Hepatocyte (in vitro differentiated cells): ENCODE measurements at regions not wholly inside any gene's neighbourhood (a gene's known extent, or its start where the extent isn't known, plus 50 kb on each side); places are given as distances from the start of the nearest gene placed in this dataset.

Experiments
- DNase-seq: peaks from one replicate; pipeline ENCODE4 v3.0.0-alpha.2; 2016; ENCODE audit warnings: low spot score
- H2AFZ ChIP-seq: fragments of 200-600 bp; sonication (generic); 2 replicates; pipeline ENCODE4 v1.6.0; 2016; ENCODE audit warnings: antibody characterized with exemption, mild to moderate bottlenecking
- H3K27ac ChIP-seq: fragments of 200-600 bp; sonication (generic); 2 replicates; pipeline ENCODE4 v1.5.1; 2016; ENCODE audit warnings: mild to moderate bottlenecking
- H3K27me3 ChIP-seq: fragments of 200-600 bp; sonication (generic); 2 replicates; pipeline ENCODE4 v1.6.1; 2016
- H3K36me3 ChIP-seq: fragments of 200-600 bp; sonication (generic); replicated peaks from 2 replicates; pipeline ENCODE4 v1.5.1; 2016; ENCODE audit warnings: low read depth; ENCODE audit not compliant: insufficient read depth
- H3K4me1 ChIP-seq: fragments of 200-600 bp; sonication (generic); 2 replicates; pipeline ENCODE4 v1.5.1; 2016; ENCODE audit warnings: mild to moderate bottlenecking, moderate library complexity; ENCODE audit not compliant: insufficient read depth
- H3K4me2 ChIP-seq: fragments of 200-600 bp; sonication (generic); 2 replicates; pipeline ENCODE4 v1.6.0; 2016
- H3K4me3 ChIP-seq: fragments of 200-600 bp; sonication (generic); 2 replicates; pipeline ENCODE4 v1.5.1; 2016; ENCODE audit warnings: mild to moderate bottlenecking
- H3K79me2 ChIP-seq: fragments of 200-600 bp; sonication (generic); 2 replicates; pipeline ENCODE4 v1.6.0; 2017; ENCODE audit warnings: mild to moderate bottlenecking
- H3K9me2 ChIP-seq: fragments of 200-600 bp; sonication (generic); replicated peaks from 2 replicates; pipeline ENCODE4 v1.6.0; 2017; ENCODE audit warnings: mild to moderate bottlenecking; ENCODE audit not compliant: insufficient read depth
- H3K9me3 ChIP-seq: fragments of 200-600 bp; sonication (generic); 2 replicates; pipeline ENCODE4 v1.5.1; 2016; ENCODE audit warnings: low read depth, mild to moderate bottlenecking
- H4K20me1 ChIP-seq: fragments of 200-600 bp; sonication (generic); 2 replicates; pipeline ENCODE4 v1.6.0; 2016; ENCODE audit warnings: mild to moderate bottlenecking; ENCODE audit not compliant: insufficient read depth, poor library complexity, severe bottlenecking
- EZH2 ChIP-seq: fragments of 200-600 bp; sonication (generic); IDR thresholded peaks from 2 replicates; pipeline ENCODE4 v1.6.1; 2016; ENCODE audit warnings: antibody characterized with exemption, mild to moderate bottlenecking, borderline replicate concordance
- EZH2phosphoT487 ChIP-seq: fragments of 200-600 bp; sonication (generic); IDR thresholded peaks from one replicate; pipeline ENCODE4 v1.6.1; 2018; ENCODE audit warnings: antibody characterized with exemption, mild to moderate bottlenecking, low read depth, moderate library complexity; ENCODE audit not compliant: unreplicated experiment, severe bottlenecking
- WGBS: methylation state at CpG from one replicate; pipeline ENCODE4 v1.1.6; 2016; ENCODE audit warnings: low lambda C conversion rate; ENCODE audit errors: missing lambda C conversion rate; 5-methylcytosine and 5-hydroxymethylcytosine counted together
- TF ChIP-seq, protein P1 (sequence below): fragments of 200-600 bp; sonication (generic); IDR thresholded peaks from 2 replicates; pipeline ENCODE4 v1.5.1; 2016; ENCODE audit warnings: antibody characterized with exemption, mild to moderate bottlenecking; ENCODE audit not compliant: poor library complexity

DNA sequence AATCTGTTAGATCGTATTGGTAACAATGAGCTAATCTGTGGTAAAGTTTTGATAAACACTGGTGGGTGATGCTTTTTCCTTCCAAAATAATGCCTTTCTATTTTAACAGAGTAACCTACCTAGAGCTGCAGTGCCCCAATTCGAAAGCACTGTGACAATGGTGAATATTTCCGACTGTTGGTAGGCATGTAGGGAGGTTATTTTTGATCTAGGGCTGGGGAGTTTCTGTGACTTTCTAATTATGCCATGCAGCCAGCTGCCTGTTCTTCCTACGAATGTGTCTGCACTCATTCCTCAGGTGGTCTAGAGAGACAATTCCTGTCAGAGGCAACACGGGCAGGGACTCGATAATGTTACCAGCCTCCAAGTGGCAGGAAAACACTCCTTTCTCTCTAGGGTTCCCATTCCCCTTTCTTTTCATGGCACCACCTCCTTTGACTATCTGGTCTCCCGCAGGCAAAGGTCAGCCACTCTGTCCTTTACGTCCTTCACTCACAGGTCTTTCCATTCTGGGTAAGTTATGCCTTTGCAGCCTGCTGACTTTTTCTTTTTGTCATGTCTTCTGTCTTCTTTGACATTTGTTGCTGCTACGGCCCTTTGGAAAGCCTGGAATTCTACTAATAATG lies 167.2 kb upstream of the MGAT5 start:
- Histone ChIP-seq H3K4me2 (peak overlapping the region; percentile 42), H3K27ac (peak overlapping the region; percentile 74), H3K4me3 (no peak overlapping the region), H3K36me3 (no peaks in the 10 kb centered on the region), H3K9me2 (no peaks in the 10 kb centered on the region), H2AFZ (peak overlapping the region; percentile 42), H3K4me1 (peaks cover 4% of the 10 kb centered on the region), H4K20me1 (no peaks in the 10 kb centered on the region), H3K79me2 (no peaks in the 10 kb centered on the region), H3K27me3 (no peaks in the 10 kb centered on the region), H3K9me3 (no peaks in the 10 kb centered on the region)
- WGBS = 54% methylated on average over 9 of the region's 9 CpGs
- no peak for TF ChIP-seq EZH2
- no peak for DNase-seq

DNA sequence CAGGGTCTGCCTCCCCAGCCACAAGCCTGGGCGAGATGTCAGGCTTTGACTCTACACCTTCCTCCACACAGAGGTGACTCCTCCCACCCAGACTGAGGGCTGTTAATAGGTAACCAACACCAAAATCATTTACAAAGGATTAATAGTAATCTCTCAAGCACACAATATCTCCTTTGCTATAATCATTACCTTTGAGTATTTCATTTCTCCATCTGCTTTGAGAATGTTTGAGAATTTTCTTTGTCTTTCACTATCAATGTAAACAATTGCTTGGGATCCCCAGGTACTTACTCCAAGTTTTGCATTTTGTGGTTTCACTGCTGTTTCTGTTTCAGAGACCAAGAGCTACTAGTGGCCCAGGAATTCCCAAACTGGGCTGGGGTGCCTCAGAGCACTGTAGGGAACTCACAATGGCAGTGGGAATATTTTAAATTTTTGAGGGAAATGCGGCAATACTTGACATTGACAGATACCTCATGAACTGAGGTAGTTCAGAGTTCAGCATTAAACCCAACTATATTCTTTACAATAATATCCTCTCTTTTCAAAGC lies 166.4 kb upstream of the MGAT5 start:
- WGBS = 51% methylated on average over 2 of the region's 2 CpGs
- no peaks in the 10 kb centered on the region for H3K9me2 ChIP-seq
- DNase-seq = peak; percentile 56
- no peaks in the 10 kb centered on the region for H3K27me3 ChIP-seq
- H3K4me3 ChIP-seq = no peak overlapping the region
- H3K79me2 ChIP-seq = no peaks in the 10 kb centered on the region
- H3K9me3 ChIP-seq = no peaks in the 10 kb centered on the region
- peak overlapping the region; percentile 42 for H2AFZ ChIP-seq
- peak overlapping the region; percentile 42 for H3K4me2 ChIP-seq
- no peaks in the 10 kb centered on the region for H3K36me3 ChIP-seq
- H4K20me1 ChIP-seq = no peaks in the 10 kb centered on the region
- TF ChIP-seq EZH2phosphoT487 = no peak
- H3K4me1 ChIP-seq = peaks cover 4% of the 10 kb centered on the region
- peak overlapping the region; percentile 74 for H3K27ac ChIP-seq

DNA sequence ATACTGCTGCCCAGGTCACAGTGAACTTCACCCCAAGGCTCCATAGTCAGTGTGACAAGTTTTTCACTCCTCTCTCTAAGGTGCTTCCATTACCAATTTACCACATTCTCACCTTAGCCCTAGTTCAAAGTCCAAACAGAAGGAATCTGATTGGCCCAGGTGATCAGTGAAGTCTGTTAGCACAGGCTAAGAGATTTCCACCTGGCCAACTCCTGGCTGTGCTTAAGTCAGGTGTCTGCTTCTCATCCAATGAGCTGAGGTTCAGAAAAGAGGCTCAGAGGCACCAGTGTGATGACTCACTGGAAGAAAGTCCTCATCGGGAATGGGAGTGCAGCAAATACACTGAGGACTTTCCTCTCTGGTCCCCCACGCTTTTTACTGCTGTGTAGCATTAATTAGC lies 164.4 kb upstream of the MGAT5 start:
- no peak overlapping the region for H3K4me3 ChIP-seq
- DNase-seq = peak; percentile 47
- WGBS = 73% methylated on average over 2 of the region's 2 CpGs

DNA sequence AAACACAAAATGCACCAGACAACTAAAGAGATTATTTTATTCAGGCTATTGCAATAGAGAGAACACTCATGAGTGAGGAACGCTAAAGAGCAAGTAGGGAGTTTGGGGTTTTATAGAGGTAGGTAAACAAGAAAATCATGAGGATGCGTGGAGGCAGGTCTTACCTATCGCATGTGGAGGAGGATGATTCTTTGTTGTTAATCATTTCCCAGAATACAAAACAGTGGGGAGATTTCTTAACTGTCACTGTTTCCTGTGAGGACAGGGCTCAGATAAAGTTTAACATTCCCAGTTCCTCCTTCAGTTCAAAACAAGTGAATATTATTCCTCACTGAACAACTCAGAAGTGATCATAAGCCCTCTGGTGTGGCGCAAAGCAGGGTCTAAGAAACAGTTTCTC lies 156.1 kb upstream of the MGAT5 start:
- no peak for TF ChIP-seq EZH2
- no peak for TF ChIP-seq EZH2phosphoT487
- TF ChIP-seq, protein P1, sequence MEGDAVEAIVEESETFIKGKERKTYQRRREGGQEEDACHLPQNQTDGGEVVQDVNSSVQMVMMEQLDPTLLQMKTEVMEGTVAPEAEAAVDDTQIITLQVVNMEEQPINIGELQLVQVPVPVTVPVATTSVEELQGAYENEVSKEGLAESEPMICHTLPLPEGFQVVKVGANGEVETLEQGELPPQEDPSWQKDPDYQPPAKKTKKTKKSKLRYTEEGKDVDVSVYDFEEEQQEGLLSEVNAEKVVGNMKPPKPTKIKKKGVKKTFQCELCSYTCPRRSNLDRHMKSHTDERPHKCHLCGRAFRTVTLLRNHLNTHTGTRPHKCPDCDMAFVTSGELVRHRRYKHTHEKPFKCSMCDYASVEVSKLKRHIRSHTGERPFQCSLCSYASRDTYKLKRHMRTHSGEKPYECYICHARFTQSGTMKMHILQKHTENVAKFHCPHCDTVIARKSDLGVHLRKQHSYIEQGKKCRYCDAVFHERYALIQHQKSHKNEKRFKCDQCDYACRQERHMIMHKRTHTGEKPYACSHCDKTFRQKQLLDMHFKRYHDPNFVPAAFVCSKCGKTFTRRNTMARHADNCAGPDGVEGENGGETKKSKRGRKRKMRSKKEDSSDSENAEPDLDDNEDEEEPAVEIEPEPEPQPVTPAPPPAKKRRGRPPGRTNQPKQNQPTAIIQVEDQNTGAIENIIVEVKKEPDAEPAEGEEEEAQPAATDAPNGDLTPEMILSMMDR = no peak
- WGBS = 73% methylated on average over 4 of the region's 4 CpGs
- no peak overlapping the region for H3K4me2 ChIP-seq

More for the DNA sequence above, 164.4 kb upstream of the MGAT5 start:
- Histone ChIP-seq H3K4me1 (peaks cover 4% of the 10 kb centered on the region), H4K20me1 (no peaks in the 10 kb centered on the region), H3K27me3 (no peaks in the 10 kb centered on the region), H3K27ac (peak overlapping the region; percentile 63), H3K9me3 (no peaks in the 10 kb centered on the region), H2AFZ (no peak overlapping the region), H3K36me3 (no peaks in the 10 kb centered on the region), H3K79me2 (no peaks in the 10 kb centered on the region), H3K9me2 (no peaks in the 10 kb centered on the region), H3K4me2 (no peak overlapping the region)
- no peak for TF ChIP-seq EZH2phosphoT487
- no peak for TF ChIP-seq EZH2
- TF ChIP-seq, protein P1 = no peak

More for the DNA sequence above, 156.1 kb upstream of the MGAT5 start:
- Histone ChIP-seq H3K9me2 (no peaks in the 10 kb centered on the region), H3K4me3 (no peak overlapping the region), H4K20me1 (no peaks in the 10 kb centered on the region), H3K9me3 (no peaks in the 10 kb centered on the region), H3K79me2 (no peaks in the 10 kb centered on the region), H3K4me1 (no peaks in the 10 kb centered on the region), H3K36me3 (no peaks in the 10 kb centered on the region), H2AFZ (no peak overlapping the region), H3K27me3 (no peaks in the 10 kb centered on the region), H3K27ac (no peak overlapping the region)
- DNase-seq = no peak
